Astrocyte (in vitro differentiated cells and primary cell): ENCODE measurements at regions not wholly inside any gene's neighbourhood (a gene's known extent, or its start where the extent isn't known, plus 50 kb on each side); places are given as distances from the start of the nearest gene placed in this dataset.

Source experiments
- DNase-seq: peaks from one replicate; pipeline ENCODE4 v3.0.0-alpha.2; 2010; ENCODE audit warnings: low read depth
- FAIRE-seq: peaks from 2 replicates; lab custom pipeline; 2011; peaks lifted over from hg19 to GRCh38; lab: Jason Lieb, UNC
- H2AFZ ChIP-seq: 2 replicates; pipeline ENCODE4 v1.6.0; 2012; ENCODE audit warnings: low read depth, low read length, inconsistent platforms
- H3K27ac ChIP-seq: 2 replicates; pipeline ENCODE4 v1.5.1; 2011; ENCODE audit warnings: low read depth, low read length, inconsistent platforms
- H3K27me3 ChIP-seq: 2 replicates; pipeline ENCODE4 v1.6.0; 2011; ENCODE audit warnings: low read length, inconsistent platforms; ENCODE audit not compliant: insufficient read depth
- H3K36me3 ChIP-seq: 2 replicates; pipeline ENCODE4 v1.5.1; 2011; ENCODE audit warnings: low read length, inconsistent platforms; ENCODE audit not compliant: insufficient read depth
- H3K4me1 ChIP-seq: 2 replicates; pipeline ENCODE4 v1.5.1; 2011; ENCODE audit warnings: low read length, inconsistent platforms; ENCODE audit not compliant: insufficient read depth
- H3K4me2 ChIP-seq: 2 replicates; pipeline ENCODE4 v1.6.0; 2012; ENCODE audit warnings: low read length, inconsistent platforms
- H3K4me3 ChIP-seq: 2 replicates; pipeline ENCODE4 v1.5.1; 2011; ENCODE audit warnings: low read depth, mild to moderate bottlenecking, low read length, inconsistent platforms; ENCODE audit not compliant: insufficient read depth
- H3K79me2 ChIP-seq: 2 replicates; pipeline ENCODE4 v1.6.0; 2012; ENCODE audit warnings: mild to moderate bottlenecking, low read length, inconsistent platforms; ENCODE audit not compliant: insufficient read depth
- H3K9ac ChIP-seq: 2 replicates; pipeline ENCODE4 v1.6.0; 2012; ENCODE audit warnings: mild to moderate bottlenecking, low read length, inconsistent platforms
- H3K9me3 ChIP-seq: 2 replicates; pipeline ENCODE4 v1.5.1; 2012; ENCODE audit warnings: low read depth, mild to moderate bottlenecking, low read length, inconsistent platforms; ENCODE audit not compliant: insufficient read depth
- H4K20me1 ChIP-seq: 2 replicates; pipeline ENCODE4 v1.6.0; 2012; ENCODE audit warnings: low read length, inconsistent platforms; ENCODE audit not compliant: insufficient read depth
- H3K27ac Mint-ChIP-seq: one replicate; pipeline ENCODE4 v1.8.0; 2021; ENCODE audit warnings: mild to moderate bottlenecking, mixed read lengths; ENCODE audit not compliant: unreplicated experiment
- H3K27me3 Mint-ChIP-seq: one replicate; pipeline ENCODE4 v1.8.0; 2021; ENCODE audit warnings: low read depth, mixed read lengths; ENCODE audit not compliant: unreplicated experiment
- H3K36me3 Mint-ChIP-seq: one replicate; pipeline ENCODE4 v1.8.0; 2021; ENCODE audit warnings: low read depth, mixed read lengths; ENCODE audit not compliant: unreplicated experiment
- H3K4me1 Mint-ChIP-seq: one replicate; pipeline ENCODE4 v1.8.0; 2021; ENCODE audit warnings: low read depth, mixed read lengths; ENCODE audit not compliant: unreplicated experiment
- H3K4me3 Mint-ChIP-seq: one replicate; pipeline ENCODE4 v1.8.0; 2021; ENCODE audit warnings: mild to moderate bottlenecking, moderate library complexity, mixed read lengths; ENCODE audit not compliant: unreplicated experiment
- H3K9me3 Mint-ChIP-seq: one replicate; pipeline ENCODE4 v1.8.0; 2021; ENCODE audit warnings: mild to moderate bottlenecking, mixed read lengths; ENCODE audit not compliant: unreplicated experiment
- CTCF ChIP-seq: IDR thresholded peaks from 2 replicates; pipeline ENCODE4 v1.5.1; 2011; ENCODE audit warnings: low read depth, mild to moderate bottlenecking, inconsistent platforms, low read length, moderate library complexity; ENCODE audit not compliant: insufficient read depth
- EZH2 ChIP-seq: IDR thresholded peaks from 2 replicates; pipeline ENCODE4 v1.6.1; 2012; ENCODE audit warnings: mild to moderate bottlenecking, low read length, inconsistent platforms; ENCODE audit not compliant: insufficient read depth

GRCh38 chr12:31210541-31210940 lies 115.4 kb downstream of the SINHCAF start:
- Histone ChIP-seq H3K9ac (no peak overlapping the region), H3K4me3 (no peak overlapping the region), H3K4me1 (no peaks in the 10 kb centered on the region), H3K9me3 (no peaks in the 10 kb centered on the region), H3K27me3 (peaks cover 2% of the 10 kb centered on the region), H4K20me1 (no peaks in the 10 kb centered on the region), H3K36me3 (no peaks in the 10 kb centered on the region), H2AFZ (no peak overlapping the region), H3K79me2 (no peaks in the 10 kb centered on the region), H3K27ac (no peak overlapping the region), H3K4me2 (no peak overlapping the region)
- Mint-ChIP-seq H3K4me3 (no peak overlapping the region), H3K36me3 (no peaks in the 10 kb centered on the region), H3K27ac (peak overlapping the region; percentile 2), H3K27me3 (peaks cover 1% of the 10 kb centered on the region), H3K9me3 (peaks cover 3% of the 10 kb centered on the region), H3K4me1 (peaks cover 13% of the 10 kb centered on the region)
- no peak for TF ChIP-seq EZH2
- no peak for TF ChIP-seq CTCF
- FAIRE-seq: no peak
- no peak for DNase-seq

- H3K4me3 ChIP-seq: no peak overlapping the region
- DNase-seq (peak; percentile 26), FAIRE-seq (no peak)
- H4K20me1 ChIP-seq: no peaks in the 10 kb centered on the region
- H3K4me2 ChIP-seq: no peak overlapping the region
- no peaks in the 10 kb centered on the region for H3K9me3 ChIP-seq
- no peak overlapping the region for H3K4me3 Mint-ChIP-seq
- H3K27me3 Mint-ChIP-seq: peaks cover 30% of the 10 kb centered on the region
- no peak overlapping the region for H3K27ac ChIP-seq
- H3K36me3 Mint-ChIP-seq: no peaks in the 10 kb centered on the region
- no peak overlapping the region for H2AFZ ChIP-seq
- no peak overlapping the region for H3K27ac Mint-ChIP-seq
- H3K4me1 Mint-ChIP-seq: peaks cover 12% of the 10 kb centered on the region
- no peak for TF ChIP-seq CTCF
- TF ChIP-seq EZH2: no peak
- H3K36me3 ChIP-seq: no peaks in the 10 kb centered on the region
- peaks cover 7% of the 10 kb centered on the region for H3K9me3 Mint-ChIP-seq
- H3K9ac ChIP-seq: no peak overlapping the region
- H3K4me1 ChIP-seq: no peaks in the 10 kb centered on the region
- H3K27me3 ChIP-seq: peaks cover 13% of the 10 kb centered on the region
- no peaks in the 10 kb centered on the region for H3K79me2 ChIP-seq
These were observed 111.1 kb downstream of the SINHCAF start for GRCh38 chr12:31214626-31215517.
